ENCODE measurements at regions not wholly inside any gene's neighbourhood (a gene's known extent, or its start where the extent isn't known, plus 50 kb on each side); places are given as distances from the start of the nearest gene placed in this dataset.

GRCh38 chr5:163997965-163998364, 492.5 kb downstream of the MAT2B start:
- FAIRE-seq: no peak
- DNase-seq (ENCODE audit: low read depth): no peak
- H3K36me3 ChIP-seq (ENCODE audit: control insufficient read depth, insufficient read depth, low read length): no peaks in the 10 kb centered on the region
- no peak for TF ChIP-seq CTCF (IDR thresholded peaks at IDR 0.05; ENCODE audit: insufficient read depth, low read length, severe bottlenecking)
- H3K4me3 ChIP-seq (ENCODE audit: low read depth, low read length): no peak overlapping the region
- no peaks in the 10 kb centered on the region for H3K27me3 ChIP-seq (ENCODE audit: control insufficient read depth, insufficient read depth, low read length)

GRCh38 chr5:164000241-164000640, 494.8 kb downstream of the MAT2B start:
- no peak for TF ChIP-seq CTCF (IDR thresholded peaks at IDR 0.05; ENCODE audit: insufficient read depth, low read length, severe bottlenecking)
- Histone ChIP-seq H3K36me3 (ENCODE audit: control insufficient read depth, insufficient read depth, low read length) (no peaks in the 10 kb centered on the region), H3K4me3 (ENCODE audit: low read depth, low read length) (no peak overlapping the region), H3K27me3 (ENCODE audit: control insufficient read depth, insufficient read depth, low read length) (no peaks in the 10 kb centered on the region)
- no peak for FAIRE-seq
- DNase-seq (ENCODE audit: low read depth): no peak

GRCh38 chr5:164000819-164001218, 495.4 kb downstream of the MAT2B start:
- TF ChIP-seq CTCF (IDR thresholded peaks at IDR 0.05; ENCODE audit: insufficient read depth, low read length, severe bottlenecking): no peak
- no peak for FAIRE-seq

GRCh38 chr5:164002214-164002613, 496.8 kb downstream of the MAT2B start:
- FAIRE-seq (no peak), DNase-seq (ENCODE audit: low read depth) (peak; percentile 51)

More at GRCh38 chr5:164000819-164001218, 495.4 kb downstream of the MAT2B start:
- no peaks in the 10 kb centered on the region for H3K36me3 ChIP-seq (ENCODE audit: control insufficient read depth, insufficient read depth, low read length)
- no peak overlapping the region for H3K4me3 ChIP-seq (ENCODE audit: low read depth, low read length)
- DNase-seq (ENCODE audit: low read depth): no peak
- H3K27me3 ChIP-seq (ENCODE audit: control insufficient read depth, insufficient read depth, low read length): no peaks in the 10 kb centered on the region

GRCh38 chr5:164002628-164003027, 497.2 kb downstream of the MAT2B start:
- no peaks in the 10 kb centered on the region for H3K36me3 ChIP-seq (ENCODE audit: control insufficient read depth, insufficient read depth, low read length)
- no peak overlapping the region for H3K4me3 ChIP-seq (ENCODE audit: low read depth, low read length)
- no peaks in the 10 kb centered on the region for H3K27me3 ChIP-seq (ENCODE audit: control insufficient read depth, insufficient read depth, low read length)
- FAIRE-seq (peak; percentile 28), DNase-seq (ENCODE audit: low read depth) (peak; percentile 70)
- TF ChIP-seq CTCF (IDR thresholded peaks at IDR 0.05; ENCODE audit: insufficient read depth, low read length, severe bottlenecking): no peak

More at GRCh38 chr5:164002214-164002613, 496.8 kb downstream of the MAT2B start:
- TF ChIP-seq CTCF (IDR thresholded peaks at IDR 0.05; ENCODE audit: insufficient read depth, low read length, severe bottlenecking): no peak
- Histone ChIP-seq H3K4me3 (ENCODE audit: low read depth, low read length) (no peak overlapping the region), H3K36me3 (ENCODE audit: control insufficient read depth, insufficient read depth, low read length) (no peaks in the 10 kb centered on the region), H3K27me3 (ENCODE audit: control insufficient read depth, insufficient read depth, low read length) (no peaks in the 10 kb centered on the region)

- FAIRE-seq (no peak), DNase-seq (ENCODE audit: low read depth) (no peak)
- TF ChIP-seq CTCF (IDR thresholded peaks at IDR 0.05; ENCODE audit: insufficient read depth, low read length, severe bottlenecking): no peak
- Histone ChIP-seq H3K27me3 (ENCODE audit: control insufficient read depth, insufficient read depth, low read length) (no peaks in the 10 kb centered on the region), H3K36me3 (ENCODE audit: control insufficient read depth, insufficient read depth, low read length) (no peaks in the 10 kb centered on the region), H3K4me3 (ENCODE audit: low read depth, low read length) (no peak overlapping the region)
Measured at GRCh38 chr5:164005071-164005470, 499.7 kb downstream of the MAT2B start.

All from bronchial epithelial cell (primary cell).